ENCODE measurements at regions not wholly inside any gene's neighbourhood (a gene's known extent, or its start where the extent isn't known, plus 50 kb on each side); places are given as distances from the start of the nearest gene placed in this dataset.

DNA sequence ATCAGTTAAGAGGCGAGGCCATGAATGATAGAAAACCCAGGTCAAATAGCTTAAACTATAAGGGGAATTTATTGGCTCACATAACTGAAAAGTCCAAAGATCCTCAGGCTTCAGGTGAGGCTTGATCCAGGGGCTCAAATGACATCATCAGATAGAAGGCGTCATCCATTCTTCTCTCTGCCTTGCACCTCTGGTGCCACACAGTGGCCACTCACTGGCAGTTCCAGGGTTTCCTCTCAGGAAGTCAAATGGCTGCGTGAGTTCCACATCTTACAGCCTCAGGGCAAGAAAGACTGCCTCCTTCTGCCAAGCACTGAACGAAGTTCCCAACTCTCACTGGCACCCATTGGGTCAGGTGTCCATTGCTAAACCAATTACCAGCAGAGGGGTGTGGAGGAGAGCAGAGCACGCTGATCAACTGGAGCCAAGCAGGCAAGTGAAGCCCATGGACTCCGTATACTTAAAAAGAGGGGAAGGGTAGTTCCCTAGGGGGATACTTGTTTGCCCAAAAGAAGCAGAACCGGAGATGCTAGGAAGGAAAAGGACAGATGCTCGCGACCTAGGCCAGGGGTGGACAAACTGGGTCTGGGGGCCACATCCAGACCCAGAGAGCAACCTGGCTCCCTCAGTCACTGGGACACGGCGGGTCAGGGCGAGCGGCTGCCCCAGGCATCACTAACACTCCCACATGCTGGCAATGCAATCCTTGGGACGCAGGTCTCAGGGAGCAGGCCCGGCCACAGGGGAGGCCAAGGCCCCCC is 69.3 kb downstream of the SERPINA3 start:
- Histone ChIP-seq H3K27me3 (ENCODE audit: control insufficient read depth, insufficient read depth, low read length) (no peaks in the 10 kb centered on the region), H3K9ac (ENCODE audit: low read length) (no peak overlapping the region), H3K4me3 (ENCODE audit: low read length) (no peak overlapping the region), H3K9me3 (ENCODE audit: control insufficient read depth, low read depth, low read length) (no peaks in the 10 kb centered on the region), H3K27ac (ENCODE audit: low read length) (no peak overlapping the region), H3K36me3 (ENCODE audit: control insufficient read depth, low read depth, low read length) (no peaks in the 10 kb centered on the region), H3K4me1 (ENCODE audit: control insufficient read depth, low read depth, low read length) (no peaks in the 10 kb centered on the region)

DNA sequence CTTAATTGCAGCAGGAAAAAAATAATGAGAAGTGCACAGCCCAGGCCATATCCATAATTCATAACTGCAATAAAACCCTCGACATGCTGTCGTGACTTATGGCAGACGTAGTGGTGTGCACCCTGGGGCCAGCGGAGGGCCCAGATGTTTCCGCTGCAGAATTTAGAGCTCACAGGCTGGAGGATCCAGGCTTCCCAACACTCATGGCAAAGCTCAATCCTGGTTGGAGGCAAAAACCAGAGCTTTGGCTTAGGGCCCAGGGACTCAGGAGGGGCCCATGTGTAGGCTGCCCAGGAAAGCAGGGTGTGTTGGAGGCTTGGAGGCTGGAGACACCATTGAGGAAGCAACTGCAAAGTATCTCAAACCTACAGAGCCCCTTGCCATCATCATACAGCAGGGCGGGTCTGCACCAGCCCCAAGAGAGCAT is 68.7 kb downstream of the SERPINA3 start:
- H3K36me3 ChIP-seq (ENCODE audit: control insufficient read depth, low read depth, low read length): no peaks in the 10 kb centered on the region
- no peak overlapping the region for H3K27ac ChIP-seq (ENCODE audit: low read length)
- no peaks in the 10 kb centered on the region for H3K9me3 ChIP-seq (ENCODE audit: control insufficient read depth, low read depth, low read length)
- no peak overlapping the region for H3K4me3 ChIP-seq (ENCODE audit: low read length)
- no peaks in the 10 kb centered on the region for H3K4me1 ChIP-seq (ENCODE audit: control insufficient read depth, low read depth, low read length)
- no peaks in the 10 kb centered on the region for H3K27me3 ChIP-seq (ENCODE audit: control insufficient read depth, insufficient read depth, low read length)
- H3K9ac ChIP-seq (ENCODE audit: low read length): no peak overlapping the region

DNA sequence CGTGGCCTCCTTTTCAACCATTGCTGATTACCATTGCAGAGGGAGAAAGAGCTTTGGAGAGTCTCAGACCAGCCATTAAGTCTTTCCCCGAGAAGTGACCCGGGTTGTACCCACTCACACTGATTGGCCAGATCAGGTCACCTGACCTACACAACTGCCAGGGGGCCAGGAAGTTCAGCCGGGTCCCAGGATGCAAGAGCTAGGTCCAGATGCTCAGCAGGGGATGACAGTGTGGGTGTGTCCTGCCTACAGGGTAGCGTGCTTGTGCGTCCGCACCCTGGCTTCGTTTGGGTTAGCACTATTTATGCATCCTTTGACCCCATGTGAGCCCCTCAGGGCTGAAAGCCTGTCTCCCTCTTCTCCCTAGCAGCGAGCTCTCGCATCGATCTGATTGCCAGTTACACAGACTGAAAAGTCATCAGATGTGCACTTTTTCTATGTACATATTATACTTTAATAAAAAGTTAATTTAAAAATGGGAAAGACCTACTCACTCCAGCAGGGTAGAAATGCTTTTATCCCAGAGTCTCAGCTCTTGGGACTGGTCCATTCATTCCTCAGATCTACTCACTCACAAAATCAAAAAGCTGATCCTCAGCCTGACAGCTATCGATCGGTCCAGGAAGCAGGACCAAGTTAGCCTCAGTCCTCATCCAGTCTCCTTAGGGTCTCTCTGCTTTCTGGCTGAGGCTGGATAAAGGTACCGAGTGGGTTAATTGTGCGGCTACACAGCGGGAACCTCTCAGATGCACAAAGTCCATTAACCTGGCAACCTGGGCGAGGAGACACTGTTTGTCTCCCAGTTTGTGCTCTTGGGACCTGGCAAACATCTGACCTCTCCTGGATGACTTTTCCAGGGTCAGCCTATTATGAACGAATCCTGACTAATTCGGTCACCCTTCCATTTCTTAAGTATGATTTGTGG is 68.0 kb downstream of the SERPINA3 start:
- Histone ChIP-seq H3K9me3 (ENCODE audit: control insufficient read depth, low read depth, low read length) (no peaks in the 10 kb centered on the region), H3K4me1 (ENCODE audit: control insufficient read depth, low read depth, low read length) (no peaks in the 10 kb centered on the region), H3K9ac (ENCODE audit: low read length) (no peak overlapping the region), H3K27ac (ENCODE audit: low read length) (no peak overlapping the region), H3K36me3 (ENCODE audit: control insufficient read depth, low read depth, low read length) (no peaks in the 10 kb centered on the region), H3K4me3 (ENCODE audit: low read length) (no peak overlapping the region), H3K27me3 (ENCODE audit: control insufficient read depth, insufficient read depth, low read length) (no peaks in the 10 kb centered on the region)

DNA sequence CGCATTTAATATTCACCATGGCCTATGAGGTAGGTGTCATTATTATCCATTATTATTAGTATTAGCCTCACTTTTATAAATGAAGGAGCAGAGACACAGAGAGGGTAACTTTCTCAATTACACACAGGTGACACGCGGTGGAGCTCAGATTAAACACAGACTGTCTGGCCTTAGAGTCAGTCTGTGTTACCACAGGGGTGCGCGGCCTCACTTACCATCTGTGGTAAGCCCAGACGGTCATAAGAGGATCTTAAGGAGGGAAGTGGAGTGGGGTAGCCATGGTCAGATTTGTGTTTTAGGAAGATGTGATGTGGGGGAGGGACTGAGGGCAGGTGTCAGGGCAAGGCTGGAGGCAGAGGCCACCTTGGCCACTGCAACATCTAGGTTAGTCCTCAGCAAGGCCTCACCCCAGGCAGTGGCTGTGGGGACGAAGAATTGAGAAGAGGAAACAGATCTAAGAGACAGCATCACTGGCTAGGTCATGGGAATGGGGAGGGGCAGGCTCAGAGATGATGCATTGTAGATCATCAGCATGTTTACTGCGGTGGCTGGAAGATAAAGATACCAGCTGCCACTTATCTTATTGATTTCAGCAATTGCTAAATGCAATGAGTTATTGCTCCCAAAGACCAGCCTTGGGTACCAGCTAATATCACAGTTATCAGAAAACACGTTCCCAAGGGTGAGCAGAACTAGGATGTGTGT is 67.1 kb downstream of the SERPINA3 start:
- no peaks in the 10 kb centered on the region for H3K27me3 ChIP-seq (ENCODE audit: control insufficient read depth, insufficient read depth, low read length)
- H3K36me3 ChIP-seq (ENCODE audit: control insufficient read depth, low read depth, low read length): no peaks in the 10 kb centered on the region
- H3K27ac ChIP-seq (ENCODE audit: low read length): no peak overlapping the region
- no peaks in the 10 kb centered on the region for H3K4me1 ChIP-seq (ENCODE audit: control insufficient read depth, low read depth, low read length)
- no peak overlapping the region for H3K4me3 ChIP-seq (ENCODE audit: low read length)
- no peak overlapping the region for H3K9ac ChIP-seq (ENCODE audit: low read length)
- no peaks in the 10 kb centered on the region for H3K9me3 ChIP-seq (ENCODE audit: control insufficient read depth, low read depth, low read length)

DNA sequence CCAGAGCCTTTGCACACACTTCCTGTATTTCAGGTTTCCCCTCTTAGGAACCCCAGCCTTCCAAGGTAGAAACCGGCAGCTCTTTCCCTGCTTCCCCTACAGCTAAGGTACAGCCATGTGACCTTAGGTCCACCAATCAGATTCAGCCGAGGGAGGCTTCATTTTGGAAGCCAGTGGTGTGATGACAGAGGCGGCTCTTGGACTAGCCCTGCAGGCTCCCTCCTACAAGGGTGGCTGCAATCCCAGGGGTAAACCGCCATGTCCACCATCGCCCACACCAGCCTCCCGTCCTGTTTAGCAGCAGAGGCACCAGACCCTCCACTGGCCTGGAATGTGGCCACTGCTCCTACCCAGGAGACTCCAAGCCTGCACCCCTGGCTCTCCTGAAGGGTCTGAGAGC is 65.6 kb downstream of the SERPINA3 start:
- Histone ChIP-seq H3K27me3 (ENCODE audit: control insufficient read depth, insufficient read depth, low read length) (no peaks in the 10 kb centered on the region), H3K9ac (ENCODE audit: low read length) (no peak overlapping the region), H3K9me3 (ENCODE audit: control insufficient read depth, low read depth, low read length) (no peaks in the 10 kb centered on the region), H3K27ac (ENCODE audit: low read length) (no peak overlapping the region), H3K36me3 (ENCODE audit: control insufficient read depth, low read depth, low read length) (no peaks in the 10 kb centered on the region), H3K4me3 (ENCODE audit: low read length) (no peak overlapping the region), H3K4me1 (ENCODE audit: control insufficient read depth, low read depth, low read length) (no peaks in the 10 kb centered on the region)

DNA sequence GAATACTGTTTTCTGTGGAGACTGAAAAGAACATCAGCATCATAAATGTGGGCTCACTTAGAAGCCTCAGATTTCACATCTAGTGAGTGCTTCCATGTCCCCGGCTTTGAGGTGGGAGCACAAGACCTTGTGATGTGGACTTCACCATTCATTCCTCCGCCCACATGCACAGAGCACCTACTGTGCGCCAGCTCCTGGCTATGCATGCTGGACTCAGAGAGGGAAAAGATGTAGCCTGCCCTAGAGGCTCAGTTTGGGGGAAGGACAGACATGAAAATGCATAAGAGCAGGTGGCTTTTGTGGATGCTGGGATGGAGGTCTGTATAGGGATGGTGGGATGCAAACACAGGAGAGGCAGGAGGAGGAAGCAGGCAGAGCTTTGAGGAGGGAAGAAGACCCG is 65.0 kb downstream of the SERPINA3 start:
- Histone ChIP-seq H3K9ac (ENCODE audit: low read length) (no peak overlapping the region), H3K9me3 (ENCODE audit: control insufficient read depth, low read depth, low read length) (no peaks in the 10 kb centered on the region), H3K27ac (ENCODE audit: low read length) (no peak overlapping the region), H3K4me1 (ENCODE audit: control insufficient read depth, low read depth, low read length) (no peaks in the 10 kb centered on the region), H3K4me3 (ENCODE audit: low read length) (no peak overlapping the region), H3K36me3 (ENCODE audit: control insufficient read depth, low read depth, low read length) (no peaks in the 10 kb centered on the region), H3K27me3 (ENCODE audit: control insufficient read depth, insufficient read depth, low read length) (no peaks in the 10 kb centered on the region)

DNA sequence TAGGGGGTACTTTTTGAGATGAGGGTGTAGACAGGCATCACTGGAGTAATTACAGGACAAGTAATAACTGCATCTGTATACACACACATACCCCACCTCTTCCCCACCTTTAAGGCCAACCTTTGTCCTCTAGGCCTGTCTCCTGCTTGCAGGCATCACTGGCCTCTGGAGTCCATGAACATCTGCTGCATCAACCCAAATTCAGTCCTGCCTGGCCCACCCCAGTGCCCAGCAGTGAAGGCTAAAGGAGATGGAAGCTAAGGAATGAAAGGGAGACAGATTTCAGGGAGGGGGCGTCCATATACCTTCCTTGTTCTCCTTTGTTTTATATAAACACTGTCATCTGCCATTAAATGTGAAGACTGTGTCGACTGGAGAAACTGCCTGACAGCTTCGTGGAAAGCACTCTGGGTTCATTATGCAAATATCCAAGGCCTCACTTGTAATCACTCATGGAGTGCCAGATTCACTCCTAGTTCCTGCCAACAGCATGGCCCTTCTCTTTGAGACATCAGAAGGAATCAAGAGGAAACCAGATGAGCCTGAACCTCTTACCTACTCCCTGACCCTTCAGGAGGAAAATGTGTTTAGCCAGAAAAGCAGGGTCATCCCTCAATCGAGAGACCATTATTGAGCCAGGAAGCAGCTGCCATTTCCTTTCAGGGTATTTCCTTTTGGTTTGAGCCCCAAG is 64.4 kb downstream of the SERPINA3 start:
- Histone ChIP-seq H3K9me3 (ENCODE audit: control insufficient read depth, low read depth, low read length) (no peaks in the 10 kb centered on the region), H3K9ac (ENCODE audit: low read length) (no peak overlapping the region)

DNA sequence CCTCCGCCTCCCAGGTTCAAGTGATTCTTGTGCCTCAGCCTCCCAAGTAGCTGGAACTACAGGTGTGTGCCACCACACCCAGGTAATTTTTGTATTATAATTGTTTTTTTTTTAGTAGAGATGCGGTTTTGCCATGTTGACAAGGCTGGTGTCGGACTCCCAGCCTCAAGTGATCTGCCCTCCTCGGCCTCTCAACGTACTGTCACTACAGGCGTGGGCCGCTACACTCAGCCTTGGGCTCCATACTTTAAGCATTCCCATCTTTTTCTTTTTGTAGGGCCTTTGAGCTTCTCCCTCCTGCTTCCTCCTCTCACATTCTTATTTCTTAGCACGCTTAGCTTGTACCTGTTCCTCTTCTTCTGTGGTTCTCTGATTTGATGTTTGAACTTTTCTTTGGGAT is 62.8 kb downstream of the SERPINA3 start:
- H3K27me3 ChIP-seq (ENCODE audit: control insufficient read depth, insufficient read depth, low read length): no peaks in the 10 kb centered on the region
- no peaks in the 10 kb centered on the region for H3K4me1 ChIP-seq (ENCODE audit: control insufficient read depth, low read depth, low read length)
- H3K4me3 ChIP-seq (ENCODE audit: low read length): no peak overlapping the region
- no peak overlapping the region for H3K27ac ChIP-seq (ENCODE audit: low read length)
- no peaks in the 10 kb centered on the region for H3K36me3 ChIP-seq (ENCODE audit: control insufficient read depth, low read depth, low read length)
- H3K9me3 ChIP-seq (ENCODE audit: control insufficient read depth, low read depth, low read length): no peaks in the 10 kb centered on the region
- H3K9ac ChIP-seq (ENCODE audit: low read length): no peak overlapping the region

More for the DNA sequence above, 64.4 kb downstream of the SERPINA3 start:
- Histone ChIP-seq H3K36me3 (ENCODE audit: control insufficient read depth, low read depth, low read length) (no peaks in the 10 kb centered on the region), H3K4me1 (ENCODE audit: control insufficient read depth, low read depth, low read length) (no peaks in the 10 kb centered on the region), H3K27ac (ENCODE audit: low read length) (no peak overlapping the region), H3K27me3 (ENCODE audit: control insufficient read depth, insufficient read depth, low read length) (no peaks in the 10 kb centered on the region), H3K4me3 (ENCODE audit: low read length) (no peak overlapping the region)

DNA sequence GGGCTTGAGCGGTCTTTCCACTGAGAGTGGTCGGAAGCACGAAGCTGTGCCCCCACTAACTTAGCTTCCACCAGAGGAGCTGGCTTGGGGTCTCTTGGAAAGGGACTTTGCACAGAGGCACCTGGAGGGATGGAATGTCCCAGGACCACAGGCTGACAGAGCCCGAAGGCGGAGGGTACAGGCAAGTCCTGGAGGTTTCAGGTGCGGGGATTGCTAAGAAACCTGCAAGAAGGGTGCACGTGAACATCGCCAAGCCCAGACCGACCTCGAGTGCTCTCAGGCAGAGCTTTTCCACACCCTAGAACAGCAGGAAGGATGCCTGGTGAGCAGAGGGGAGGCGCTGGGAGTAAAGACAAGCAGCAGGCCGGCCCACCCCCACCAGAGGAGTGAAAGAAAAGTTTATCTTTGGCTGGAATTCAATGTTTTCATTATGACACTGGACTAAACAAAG is 61.6 kb downstream of the SERPINA3 start:
- Histone ChIP-seq H3K9ac (ENCODE audit: low read length) (no peak overlapping the region), H3K9me3 (ENCODE audit: control insufficient read depth, low read depth, low read length) (no peaks in the 10 kb centered on the region), H3K27me3 (ENCODE audit: control insufficient read depth, insufficient read depth, low read length) (no peaks in the 10 kb centered on the region), H3K4me3 (ENCODE audit: low read length) (no peak overlapping the region), H3K27ac (ENCODE audit: low read length) (no peak overlapping the region), H3K4me1 (ENCODE audit: control insufficient read depth, low read depth, low read length) (no peaks in the 10 kb centered on the region), H3K36me3 (ENCODE audit: control insufficient read depth, low read depth, low read length) (no peaks in the 10 kb centered on the region)
